HG03159 (cell line): ENCODE measurements at regions not wholly inside any gene's neighbourhood (a gene's known extent, or its start where the extent isn't known, plus 50 kb on each side); places are given as distances from the start of the nearest gene placed in this dataset.
A peak's percentile ranks its signal among the peaks of the same experiment; 100 is the strongest.

Experiments used
- ATAC-seq: cut with Tn5 transposase; IDR thresholded peaks from one replicate; pipeline ENCODE4 v1.9.1; 2021; ENCODE audit warnings: mild to moderate bottlenecking, moderate library complexity; ENCODE audit not compliant: unreplicated experiment

DNA sequence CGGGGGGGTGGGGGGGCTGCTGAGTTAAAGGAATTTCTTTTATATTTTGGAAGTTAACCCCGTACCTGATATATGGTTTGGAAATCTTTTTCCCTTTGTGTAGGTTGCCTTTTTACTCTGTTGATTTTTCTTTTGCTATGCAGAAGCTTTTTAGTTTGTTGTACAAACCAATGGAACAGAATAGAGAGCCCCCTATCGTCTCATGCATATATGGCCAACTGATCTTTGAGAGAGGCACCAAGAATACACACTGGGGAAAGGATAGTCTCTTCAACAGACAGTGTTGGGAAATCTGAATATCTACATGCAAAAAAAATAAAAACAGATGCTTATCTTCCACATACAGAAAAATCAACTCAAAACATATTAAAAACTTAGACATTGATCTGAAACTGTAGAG lies 647.8 kb upstream of the KLHL29 start:
- no peak for ATAC-seq

DNA sequence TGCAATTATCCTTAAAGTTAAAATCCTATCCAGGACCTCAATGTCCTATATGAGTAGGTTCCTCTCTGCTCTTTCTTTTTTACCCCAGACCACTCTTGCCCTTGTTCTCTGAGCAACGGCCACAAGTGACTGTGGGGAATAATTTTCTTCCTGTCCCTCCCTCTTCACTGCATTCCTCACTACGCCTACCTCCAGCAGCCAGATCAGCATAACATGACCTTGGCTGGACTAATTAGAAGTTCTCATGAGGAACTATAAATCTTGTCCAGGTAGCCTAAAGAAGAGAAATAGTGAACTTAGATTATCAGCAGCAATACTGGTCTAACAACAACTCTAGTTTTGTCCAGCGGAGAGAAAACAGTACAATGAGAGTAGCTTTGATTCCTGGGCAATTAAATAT lies 643.8 kb upstream of the KLHL29 start:
- ATAC-seq = no peak

DNA sequence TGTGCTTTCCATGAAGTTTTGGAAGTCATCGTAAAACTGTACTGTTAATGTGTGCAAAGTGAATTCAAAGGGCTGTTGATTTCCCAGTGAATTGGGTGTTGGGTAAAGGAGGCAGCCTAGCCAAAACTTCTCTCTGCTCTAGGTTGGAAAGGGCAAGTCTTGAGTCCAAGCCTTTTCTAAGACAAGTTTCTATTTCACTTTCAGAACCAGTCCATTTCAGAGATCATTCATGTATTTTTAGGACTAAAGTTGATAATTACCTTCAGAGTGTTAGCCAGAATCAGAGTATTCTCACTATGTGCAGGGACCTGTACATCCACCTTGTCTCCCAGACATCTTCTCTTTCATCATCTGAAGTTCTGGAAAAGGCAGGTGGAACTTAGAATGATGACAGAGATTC lies 636.1 kb upstream of the KLHL29 start:
- ATAC-seq = peak; percentile 65

DNA sequence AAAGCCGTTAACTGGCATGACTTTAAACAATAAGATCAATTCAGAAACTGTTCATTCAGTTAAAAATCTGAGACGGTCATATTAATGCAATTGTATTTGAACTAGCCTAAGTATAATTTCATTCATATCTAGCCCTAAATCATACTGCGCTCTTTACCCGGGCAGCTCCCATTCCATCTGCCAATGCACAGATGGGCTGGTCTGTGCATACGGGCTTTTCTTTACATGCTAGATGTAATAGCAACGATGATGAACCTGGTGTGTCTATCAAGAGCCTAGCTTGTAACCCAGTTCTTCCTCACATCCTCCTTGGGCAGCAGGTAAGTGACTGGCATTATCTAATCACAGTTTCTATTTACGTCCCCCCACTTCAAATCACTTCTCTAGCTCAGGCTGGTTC lies 631.5 kb upstream of the KLHL29 start:
- ATAC-seq = no peak

DNA sequence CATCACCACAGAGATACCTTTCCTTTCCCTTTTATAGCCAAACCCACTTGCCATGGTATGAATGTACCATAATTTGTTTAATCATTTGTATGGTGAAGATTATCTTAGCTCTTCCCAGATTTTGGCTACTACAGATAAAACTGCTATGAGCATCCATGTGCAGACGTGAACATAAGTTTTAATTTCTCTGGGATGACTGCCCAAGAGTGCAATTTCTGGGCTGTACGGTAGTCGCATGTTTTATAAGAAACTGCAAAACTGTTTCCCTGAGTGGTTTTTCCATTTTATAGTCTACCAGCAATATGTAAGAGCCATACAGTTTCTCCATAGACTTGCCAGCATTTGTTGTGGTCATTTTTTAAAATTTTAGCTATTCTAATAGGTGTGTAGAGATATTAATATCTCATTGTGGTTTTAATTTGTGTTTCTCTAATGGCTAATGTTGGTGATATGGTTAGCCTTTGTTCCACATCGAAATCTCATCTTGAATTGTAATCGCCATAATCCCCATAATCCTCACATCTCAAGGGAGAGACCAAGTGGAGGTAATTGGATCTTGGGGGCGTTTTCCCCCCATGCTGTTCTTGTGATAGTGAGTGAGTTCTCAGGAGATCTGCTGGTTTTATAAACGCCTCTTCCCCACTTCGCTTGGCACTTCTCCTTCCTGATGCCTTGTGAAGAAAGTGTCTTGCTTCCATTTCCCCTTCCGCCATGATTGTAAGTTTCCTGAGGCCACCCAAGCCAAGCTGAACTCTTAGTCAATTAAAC lies 628.5 kb upstream of the KLHL29 start:
- no peak for ATAC-seq

DNA sequence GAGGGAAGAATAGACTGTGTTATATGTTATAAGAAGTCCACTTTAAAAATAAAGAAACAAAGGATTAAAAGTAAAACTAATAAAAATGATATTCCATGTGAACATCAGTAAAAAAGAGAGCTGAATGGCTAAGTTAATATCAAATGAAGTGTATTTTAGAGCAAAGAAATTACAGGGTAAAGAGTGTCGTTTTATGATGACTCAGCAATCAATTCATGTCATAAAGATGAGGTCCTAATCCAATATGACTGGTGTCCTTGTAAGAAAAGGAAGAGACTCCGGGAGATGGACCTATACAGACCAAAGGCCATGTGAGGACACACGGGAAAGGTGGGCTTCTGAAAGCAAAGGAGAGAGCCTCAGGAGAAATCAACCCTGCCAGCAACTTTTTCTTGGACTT lies 615.5 kb upstream of the KLHL29 start:
- no peak for ATAC-seq

DNA sequence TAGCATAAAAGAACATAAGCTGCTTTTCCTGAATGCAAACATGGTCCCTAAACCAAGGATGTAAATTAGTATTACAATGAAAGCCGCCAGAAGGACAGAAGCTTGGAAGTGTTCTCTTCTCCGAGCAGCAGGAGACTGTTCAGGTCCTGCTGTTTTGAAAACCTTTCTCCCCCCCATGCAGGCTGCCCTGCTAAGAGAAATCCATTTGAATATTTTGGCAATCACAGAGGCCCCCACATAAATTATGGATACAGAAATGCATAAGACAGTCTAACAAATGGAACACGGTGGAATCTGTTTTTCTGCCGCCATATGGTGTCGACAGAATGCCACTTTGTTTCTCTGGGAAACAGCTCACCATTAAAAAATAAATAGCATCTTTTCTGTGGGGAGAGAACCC lies 600.4 kb upstream of the KLHL29 start:
- no peak for ATAC-seq

DNA sequence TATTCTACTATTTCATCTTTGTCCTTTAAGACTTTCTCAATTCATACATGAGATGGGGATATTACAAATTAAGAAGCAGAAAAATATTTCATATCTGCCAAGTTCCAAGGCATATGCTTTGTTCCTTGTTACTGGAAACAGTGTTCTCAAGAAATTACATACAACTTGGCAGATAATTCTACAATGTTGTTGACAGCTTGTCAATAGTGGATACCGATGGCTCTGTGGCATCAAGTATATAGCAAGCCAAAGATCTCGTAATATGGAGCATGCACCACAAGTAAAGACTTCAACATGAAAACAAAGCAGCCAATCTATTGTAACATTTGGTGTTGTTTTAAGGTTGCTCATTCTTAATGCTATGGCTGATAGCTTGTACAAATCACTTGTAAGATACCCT lies 598.2 kb upstream of the KLHL29 start:
- no peak for ATAC-seq

DNA sequence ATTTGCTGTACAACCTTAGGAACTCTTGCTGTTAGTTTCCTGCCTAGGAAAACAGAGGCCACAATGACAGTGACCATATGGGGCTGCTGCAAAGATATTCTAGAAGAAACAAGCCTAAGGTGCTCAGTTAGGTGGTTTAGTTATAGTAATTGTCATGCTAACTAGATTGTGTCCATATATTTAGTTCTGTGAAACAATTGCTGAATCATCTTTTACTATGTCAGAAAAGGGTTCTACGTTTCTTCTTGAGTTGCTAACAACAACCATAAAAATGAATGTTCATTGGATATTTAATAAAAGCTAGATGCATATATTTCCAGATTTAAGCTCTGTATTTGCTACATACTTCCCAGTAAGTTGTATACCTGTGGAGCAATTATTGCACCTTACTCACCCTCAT lies 597.2 kb upstream of the KLHL29 start:
- no peak for ATAC-seq

DNA sequence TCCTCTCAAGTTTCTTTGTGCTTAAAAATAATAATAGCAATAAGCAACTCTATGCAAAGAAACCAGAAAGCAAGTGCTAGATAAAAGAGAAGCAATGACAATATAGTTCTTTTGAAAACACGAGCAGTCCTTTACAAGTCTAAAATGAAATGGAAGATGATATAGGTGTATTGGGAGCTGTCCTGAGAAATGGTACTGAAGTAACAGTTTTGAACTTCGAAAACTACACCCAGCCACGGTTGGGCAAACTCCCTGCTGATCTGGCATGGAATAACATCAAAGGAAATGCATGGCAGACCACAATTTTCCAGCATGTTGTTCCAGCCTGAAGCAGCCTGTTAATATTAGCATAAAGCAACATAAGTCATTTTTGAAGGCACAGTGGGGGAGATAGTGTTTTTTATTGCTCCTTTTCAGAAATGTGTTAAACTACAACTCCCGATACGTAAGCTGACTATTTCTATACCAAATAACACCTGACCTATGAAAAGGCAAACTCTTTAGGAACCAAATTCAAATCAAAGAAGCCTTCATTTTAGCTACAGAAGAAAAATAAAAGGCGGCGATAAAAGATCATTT lies 596.1 kb upstream of the KLHL29 start:
- ATAC-seq = no peak

DNA sequence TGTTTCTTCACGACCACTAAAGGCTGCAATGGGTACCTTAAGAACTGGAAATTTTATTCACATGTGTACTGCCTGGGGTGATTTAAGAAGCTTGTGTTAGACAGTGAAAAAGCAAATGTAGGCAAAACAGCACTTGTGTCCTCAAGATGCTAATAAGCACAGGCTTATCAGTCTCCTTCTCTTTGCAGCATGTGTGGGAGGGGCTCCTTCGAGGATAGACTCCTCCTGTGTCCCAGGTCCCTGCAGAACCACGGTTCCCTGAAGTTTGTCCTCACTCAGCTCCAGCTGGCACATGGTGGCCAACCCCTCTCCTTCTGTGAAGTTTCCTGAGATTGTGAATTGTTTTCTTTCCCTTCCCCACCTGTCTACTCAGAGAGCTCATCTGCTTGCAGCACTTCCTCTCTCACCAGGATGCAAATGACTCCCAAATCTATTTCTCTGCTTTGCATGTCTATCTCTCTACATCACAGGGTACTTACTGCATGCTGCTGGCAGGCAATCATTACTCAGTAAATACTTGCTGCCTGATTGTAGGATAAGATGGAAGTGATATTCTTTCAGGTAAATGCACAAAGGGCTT lies 589.6 kb upstream of the KLHL29 start:
- ATAC-seq = no peak

DNA sequence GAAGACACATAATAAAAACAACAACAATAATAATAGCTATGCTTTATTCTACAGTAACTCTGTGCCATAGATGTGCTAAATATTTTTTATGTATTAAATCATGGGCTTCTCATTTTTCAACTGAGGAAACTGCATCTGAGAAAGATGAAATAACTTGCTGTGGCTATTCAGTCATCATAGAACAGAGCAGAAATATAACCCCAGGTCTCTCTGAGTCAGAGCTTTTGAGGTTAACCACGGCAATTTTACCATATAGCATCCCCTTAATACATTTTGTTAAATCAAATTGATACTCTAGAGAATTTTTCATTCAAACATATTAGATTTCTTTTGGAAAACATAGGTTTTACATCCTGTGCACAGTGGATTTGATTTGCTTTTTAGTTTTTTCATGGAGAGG lies 586.6 kb upstream of the KLHL29 start:
- ATAC-seq = no peak

DNA sequence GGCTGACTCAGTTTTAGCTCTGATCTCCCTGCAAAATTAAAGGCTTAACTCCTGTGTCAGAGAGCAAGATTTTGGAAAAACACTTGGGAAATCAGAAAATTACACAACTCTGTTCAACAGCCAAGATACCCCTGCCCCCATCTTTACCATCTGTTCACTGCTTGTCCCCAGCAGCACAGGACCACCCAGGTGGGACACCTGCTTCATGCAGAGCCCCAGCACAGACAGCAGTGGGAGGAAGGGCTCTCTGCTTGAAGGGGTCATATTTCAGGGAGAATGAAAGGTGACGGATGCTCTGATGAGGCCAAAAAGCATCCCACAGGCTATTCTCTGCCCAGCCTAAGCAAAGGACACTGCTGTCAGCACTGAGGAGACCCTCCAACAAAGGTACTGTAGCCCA lies 584.6 kb upstream of the KLHL29 start:
- no peak for ATAC-seq

DNA sequence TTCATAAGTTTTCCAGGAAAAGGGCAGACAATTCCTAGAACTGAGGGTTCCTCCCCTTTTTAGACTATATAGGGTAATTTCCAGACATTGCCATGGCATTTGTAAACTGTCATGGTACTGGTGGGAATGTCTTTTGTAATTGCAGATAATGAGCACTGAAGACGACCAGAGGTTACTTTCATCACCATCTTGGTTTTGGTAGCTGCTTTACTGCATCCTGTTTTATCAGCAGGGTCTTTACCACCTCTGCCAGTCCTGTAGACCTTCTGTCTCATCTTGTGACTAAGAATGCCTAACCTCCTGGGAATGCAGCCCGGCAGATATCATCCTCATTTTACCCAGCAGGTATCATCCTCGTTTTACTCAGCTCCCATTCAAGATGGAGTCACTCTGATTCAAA lies 583.9 kb upstream of the KLHL29 start:
- no peak for ATAC-seq

DNA sequence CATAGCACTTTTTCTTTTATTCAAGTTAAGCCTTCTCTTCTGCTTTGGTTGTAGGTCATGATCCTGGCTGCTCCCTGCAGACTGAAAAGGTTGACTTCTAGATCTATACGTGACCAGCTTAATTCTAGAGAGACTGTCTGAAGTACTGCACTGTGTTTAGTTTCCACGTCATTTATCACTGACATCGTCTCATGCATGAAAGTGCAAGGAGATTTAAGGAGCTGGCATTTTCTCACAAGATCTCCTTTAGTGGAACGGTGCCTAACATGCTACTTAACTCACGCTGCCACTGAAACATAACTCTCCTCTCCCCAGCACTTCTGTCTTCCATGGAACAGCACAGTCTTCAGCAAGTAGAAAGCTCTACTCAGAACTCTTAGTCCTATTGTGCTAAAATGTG lies 583.0 kb upstream of the KLHL29 start:
- no peak for ATAC-seq

DNA sequence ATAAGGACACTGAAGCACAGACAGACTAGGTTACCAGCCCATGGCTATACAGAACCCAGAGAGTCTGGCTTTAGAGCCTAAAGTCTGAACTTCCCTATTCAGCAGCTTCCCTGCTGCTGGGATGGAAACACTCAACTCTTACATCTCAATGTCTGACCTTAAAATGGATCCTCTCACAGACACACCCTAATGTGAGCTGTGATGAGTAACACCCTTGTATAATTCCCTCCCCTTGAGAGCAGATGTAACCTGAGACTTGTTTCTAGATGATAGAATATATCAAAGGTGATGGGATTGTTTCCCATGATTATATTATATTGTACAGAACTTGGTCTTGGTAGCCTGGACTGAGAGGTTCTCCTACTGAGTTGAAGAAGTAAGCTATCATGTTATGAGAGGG lies 577.1 kb upstream of the KLHL29 start:
- no peak for ATAC-seq

DNA sequence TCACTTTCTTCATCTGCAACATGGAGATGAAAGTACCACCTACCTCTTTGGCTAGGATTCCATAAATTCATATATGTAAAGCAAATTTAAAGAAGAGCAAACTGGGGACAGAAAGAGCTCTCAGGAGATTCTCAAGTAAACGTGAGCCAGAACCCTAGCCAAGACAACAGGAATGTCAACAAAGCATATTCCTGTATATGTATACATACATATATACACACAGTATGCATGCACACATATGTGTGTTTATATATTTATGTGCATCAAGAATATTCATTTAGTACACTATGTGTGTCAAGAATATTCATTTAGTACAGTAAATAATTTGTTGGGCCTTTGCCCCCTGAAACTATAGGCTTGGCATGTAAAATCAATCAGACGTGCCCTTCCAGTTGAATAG lies 574.4 kb upstream of the KLHL29 start:
- ATAC-seq = no peak

DNA sequence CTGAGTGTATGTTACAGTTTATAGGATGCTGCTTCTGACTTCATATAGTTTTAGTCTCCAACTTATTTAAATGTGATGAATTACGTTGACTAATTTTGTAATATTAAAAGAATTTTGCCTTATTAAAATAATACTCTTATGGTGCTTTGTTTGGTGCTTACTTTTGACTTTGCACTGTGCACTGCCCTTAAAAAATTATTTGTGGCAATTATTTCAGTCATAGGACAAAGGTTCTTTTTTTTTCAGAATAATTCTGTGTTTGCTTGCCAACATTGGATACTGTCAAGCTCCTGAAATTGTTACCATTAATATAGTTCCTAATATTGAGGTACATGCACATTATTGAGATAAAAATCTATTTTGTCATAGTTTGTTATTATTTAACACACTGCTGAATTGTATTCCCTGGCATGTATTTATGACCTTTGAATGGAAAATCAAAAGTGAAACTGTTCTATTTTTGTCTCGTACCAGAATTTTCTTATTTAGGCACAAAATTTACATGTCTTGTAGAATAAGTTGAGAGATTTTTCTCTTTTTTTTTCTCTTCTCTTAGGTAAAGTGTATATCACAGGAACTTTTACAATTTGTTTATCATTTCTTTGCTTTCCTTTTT lies 572.8 kb upstream of the KLHL29 start:
- ATAC-seq = no peak

DNA sequence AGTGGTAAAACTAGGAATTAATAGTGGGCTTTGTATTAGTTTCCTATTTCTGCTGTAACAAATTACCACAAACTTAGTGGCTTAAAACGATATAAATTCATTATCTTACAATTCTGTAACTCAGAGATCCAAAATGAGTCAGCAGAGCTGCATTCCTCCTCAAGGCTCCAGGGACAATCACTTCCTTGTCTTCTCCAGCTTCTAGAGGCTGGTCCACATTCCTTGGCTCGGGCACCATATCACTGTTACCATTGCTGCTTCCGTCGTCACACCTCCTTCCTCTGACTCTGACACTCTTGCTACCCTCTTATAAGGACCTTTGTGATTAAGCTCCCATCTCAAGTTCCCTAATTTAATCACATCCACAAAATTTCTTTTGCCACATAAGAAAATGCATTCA lies 567.8 kb upstream of the KLHL29 start:
- no peak for ATAC-seq

DNA sequence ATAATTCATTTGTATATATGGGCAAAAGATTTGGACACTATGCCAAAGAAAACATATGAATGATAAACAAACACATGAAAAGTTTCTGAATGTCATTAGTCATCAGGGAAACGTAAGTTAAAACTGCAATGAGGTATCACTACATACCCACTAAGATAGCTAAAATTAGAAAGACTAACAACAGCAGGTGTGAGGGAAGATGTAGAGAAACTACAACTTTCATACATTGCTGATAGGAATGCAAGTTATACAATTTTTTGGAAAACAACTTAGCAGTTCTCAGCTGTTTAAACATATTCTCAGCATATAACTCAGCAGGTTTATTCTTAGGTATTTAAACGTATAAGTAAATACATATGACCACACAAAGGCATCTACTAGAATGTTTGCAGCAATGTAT lies 563.5 kb upstream of the KLHL29 start:
- ATAC-seq = no peak

DNA sequence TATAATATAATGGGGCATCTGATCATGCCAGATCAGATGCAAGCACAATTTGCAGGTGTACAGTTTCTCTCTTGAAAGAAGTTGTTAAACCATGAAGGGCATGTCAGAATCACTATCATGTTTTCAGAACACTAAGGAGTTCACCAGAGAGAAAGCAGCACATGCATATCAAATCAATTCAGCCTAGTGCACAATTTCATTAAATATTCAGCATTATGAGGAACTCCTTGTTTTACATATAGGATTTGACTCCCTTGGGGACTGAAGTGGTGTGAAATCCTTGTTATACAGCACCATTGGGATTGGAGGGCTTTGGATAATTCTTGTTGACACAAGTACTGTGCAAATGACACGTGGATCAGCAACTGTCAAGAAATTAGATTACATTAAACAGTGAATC lies 562.1 kb upstream of the KLHL29 start:
- ATAC-seq = no peak

DNA sequence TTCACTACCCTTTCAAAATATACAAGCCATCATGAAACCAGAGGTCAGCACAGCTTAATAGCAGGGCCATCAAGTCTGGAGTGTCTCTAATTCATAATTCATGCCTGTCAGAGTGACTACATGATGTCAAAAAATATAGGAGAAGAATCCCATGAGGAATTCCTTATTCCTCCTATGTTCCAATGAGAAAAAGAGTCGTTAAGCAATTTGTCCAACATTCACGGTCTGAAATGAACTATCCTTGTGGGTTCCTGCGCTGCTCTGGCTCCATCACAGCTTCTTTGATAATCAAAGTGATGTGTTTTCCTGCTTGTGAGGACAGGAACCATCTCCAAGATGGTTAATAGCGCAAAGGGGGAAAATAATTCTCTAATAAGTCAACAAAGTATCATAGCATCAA lies 560.4 kb upstream of the KLHL29 start:
- ATAC-seq = no peak
